ENCODE measurements at regions not wholly inside any gene's neighbourhood (a gene's known extent, or its start where the extent isn't known, plus 50 kb on each side); places are given as distances from the start of the nearest gene placed in this dataset.
A peak's percentile ranks its signal among the peaks of the same experiment; 100 is the strongest.

DNA sequence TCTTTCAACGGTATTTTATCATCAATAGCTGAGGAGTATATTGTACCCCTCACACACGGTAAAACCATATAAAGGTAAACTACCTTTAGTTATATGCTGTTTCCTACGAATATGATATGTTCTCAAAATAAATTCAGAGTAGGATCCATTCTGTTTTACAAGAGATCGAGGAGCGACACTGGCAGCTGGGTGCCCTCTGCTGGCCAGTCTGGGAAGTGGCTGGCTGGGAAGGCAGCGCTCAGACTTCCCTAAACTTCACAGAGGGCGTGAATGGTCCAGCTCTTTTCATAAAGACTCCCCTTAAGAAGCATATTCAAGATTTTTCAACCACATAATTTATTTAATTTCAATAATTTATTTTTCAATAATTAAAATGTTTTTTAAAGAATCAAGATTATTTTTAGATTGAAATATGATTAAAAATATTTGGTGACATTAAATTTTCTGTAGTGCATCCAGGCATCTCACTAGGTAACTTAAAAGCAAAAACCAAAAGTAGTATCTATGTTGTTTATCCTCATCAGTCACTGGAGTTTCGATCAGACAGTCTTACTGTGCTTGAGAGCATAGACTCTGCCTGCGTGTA lies 187.5 kb upstream of the PDE10A start:
- ChIA-PET CTCF (interaction anchor here (0.5 to 2.0 kb wide), 19 partner anchors 9 to 411 kb away, joined by 3 to 18 read pairs (median 4); no protein-coding TSS in a partner anchor), POLR2A (no interaction called here)
- H3K9me3 Mint-ChIP-seq, result no peaks in the 10 kb centered on the region
- peaks cover 10% of the 10 kb centered on the region for H3K4me1 Mint-ChIP-seq (ENCODE audit: low read depth)
- H3K36me3 Mint-ChIP-seq (ENCODE audit: low read depth), result no peaks in the 10 kb centered on the region
- DNase-seq, result peak; percentile 71
- no peak overlapping the region for H3K27ac Mint-ChIP-seq
- H3K27me3 Mint-ChIP-seq, result peaks cover 63% of the 10 kb centered on the region
- H3K4me3 Mint-ChIP-seq, result no peak overlapping the region
- peak; percentile 64 for ATAC-seq
- intact Hi-C loops (cut with micrococcal nuclease), result loop anchor here (2.0 kb wide), 2 partner anchors 120 to 410 kb away; no protein-coding TSS in a partner anchor
- TF ChIP-seq, protein P1, sequence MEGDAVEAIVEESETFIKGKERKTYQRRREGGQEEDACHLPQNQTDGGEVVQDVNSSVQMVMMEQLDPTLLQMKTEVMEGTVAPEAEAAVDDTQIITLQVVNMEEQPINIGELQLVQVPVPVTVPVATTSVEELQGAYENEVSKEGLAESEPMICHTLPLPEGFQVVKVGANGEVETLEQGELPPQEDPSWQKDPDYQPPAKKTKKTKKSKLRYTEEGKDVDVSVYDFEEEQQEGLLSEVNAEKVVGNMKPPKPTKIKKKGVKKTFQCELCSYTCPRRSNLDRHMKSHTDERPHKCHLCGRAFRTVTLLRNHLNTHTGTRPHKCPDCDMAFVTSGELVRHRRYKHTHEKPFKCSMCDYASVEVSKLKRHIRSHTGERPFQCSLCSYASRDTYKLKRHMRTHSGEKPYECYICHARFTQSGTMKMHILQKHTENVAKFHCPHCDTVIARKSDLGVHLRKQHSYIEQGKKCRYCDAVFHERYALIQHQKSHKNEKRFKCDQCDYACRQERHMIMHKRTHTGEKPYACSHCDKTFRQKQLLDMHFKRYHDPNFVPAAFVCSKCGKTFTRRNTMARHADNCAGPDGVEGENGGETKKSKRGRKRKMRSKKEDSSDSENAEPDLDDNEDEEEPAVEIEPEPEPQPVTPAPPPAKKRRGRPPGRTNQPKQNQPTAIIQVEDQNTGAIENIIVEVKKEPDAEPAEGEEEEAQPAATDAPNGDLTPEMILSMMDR (IDR thresholded peaks at IDR 0.05), result peak; percentile 89

DNA sequence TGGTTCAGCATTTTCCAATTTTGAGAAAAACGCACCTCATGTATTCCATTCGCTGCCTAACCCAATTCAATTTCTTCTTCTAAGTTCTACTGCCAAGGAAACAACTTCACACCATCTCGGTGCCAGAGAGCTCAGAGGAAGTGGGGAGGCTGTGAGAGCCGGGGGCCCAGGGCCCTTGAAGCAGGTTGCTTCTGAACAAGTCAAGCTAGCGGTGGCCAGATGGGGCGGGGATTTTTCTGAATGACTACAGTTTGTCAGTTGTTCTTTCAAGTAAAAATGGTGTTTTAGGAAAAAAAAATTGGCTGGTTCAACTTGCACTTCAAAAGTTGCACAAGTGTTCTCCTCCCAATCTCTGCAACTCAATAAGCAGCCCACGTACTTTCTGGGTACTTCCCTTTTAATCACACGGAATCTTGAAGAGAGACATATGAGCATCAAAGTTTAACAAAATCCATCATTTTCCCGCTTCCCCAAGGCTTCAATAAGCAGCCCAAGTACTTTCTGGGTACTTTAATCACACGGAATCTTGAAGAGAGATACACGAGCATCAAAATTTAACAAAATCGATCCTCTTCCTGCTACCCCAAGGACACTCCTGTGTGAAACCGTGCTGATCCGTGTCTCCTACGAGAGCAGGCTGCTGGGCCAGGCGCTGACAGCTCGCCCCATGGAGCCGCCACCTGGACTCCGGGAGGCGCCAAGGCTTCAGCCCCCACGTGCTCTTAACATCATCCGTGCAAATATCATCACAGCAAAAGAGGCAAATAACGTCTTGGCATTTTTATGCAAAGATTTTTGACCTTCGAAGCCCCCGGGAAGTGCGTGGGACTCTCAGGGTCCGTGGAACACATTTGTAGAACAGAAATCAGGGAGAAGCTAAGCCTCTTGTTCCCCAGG lies 186.7 kb upstream of the PDE10A start:
- POLR2A ChIA-PET, result no interaction called here
- H3K27me3 Mint-ChIP-seq, result peaks cover 65% of the 10 kb centered on the region
- peak; percentile 37 for ATAC-seq

DNA sequence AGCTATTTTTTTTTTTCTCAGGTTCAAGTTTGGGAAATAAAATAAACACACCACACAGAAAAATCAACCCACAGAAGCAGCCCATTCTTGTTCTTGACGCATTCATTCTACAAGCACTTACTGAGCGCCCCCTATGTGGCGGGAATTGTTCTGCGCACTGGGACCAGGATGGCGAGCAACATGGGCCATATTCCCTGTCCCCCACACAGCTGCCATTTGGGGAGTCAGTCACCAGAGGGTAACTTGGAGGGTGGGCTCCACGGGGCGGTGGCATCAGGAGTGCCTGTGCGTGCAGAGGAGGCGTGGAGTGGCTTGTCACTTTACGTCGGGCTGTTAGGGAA lies 185.0 kb upstream of the PDE10A start:
- peaks cover 10% of the 10 kb centered on the region for H3K4me1 Mint-ChIP-seq (ENCODE audit: low read depth)
- peaks cover 66% of the 10 kb centered on the region for H3K27me3 Mint-ChIP-seq
- DNase-seq, result no peak
- H3K4me3 Mint-ChIP-seq, result no peak overlapping the region
- H3K36me3 Mint-ChIP-seq (ENCODE audit: low read depth), result no peaks in the 10 kb centered on the region
- TF ChIP-seq, protein P1 (IDR thresholded peaks at IDR 0.05), result peak; percentile 16
- intact Hi-C loops (cut with micrococcal nuclease), result no loop called here
- no peaks in the 10 kb centered on the region for H3K9me3 Mint-ChIP-seq
- ChIA-PET CTCF (no interaction called here), POLR2A (no interaction called here)
- H3K27ac Mint-ChIP-seq, result no peak overlapping the region
- no peak for ATAC-seq

More for the DNA sequence above, 186.7 kb upstream of the PDE10A start:
- Mint-ChIP-seq H3K36me3 (ENCODE audit: low read depth) (no peaks in the 10 kb centered on the region), H3K4me1 (ENCODE audit: low read depth) (peaks cover 10% of the 10 kb centered on the region), H3K27ac (no peak overlapping the region), H3K9me3 (no peaks in the 10 kb centered on the region), H3K4me3 (no peak overlapping the region)
- TF ChIP-seq, protein P1 (IDR thresholded peaks at IDR 0.05), result no peak
- intact Hi-C loops (cut with micrococcal nuclease), result loop anchor here (2.0 kb wide), 2 partner anchors 119 to 409 kb away; no protein-coding TSS in a partner anchor
- DNase-seq, result peak; percentile 34
- CTCF ChIA-PET, result interaction anchor here (0.8 to 2.0 kb wide), 17 partner anchors 9 to 410 kb away, joined by 3 to 18 read pairs (median 4); no protein-coding TSS in a partner anchor

DNA sequence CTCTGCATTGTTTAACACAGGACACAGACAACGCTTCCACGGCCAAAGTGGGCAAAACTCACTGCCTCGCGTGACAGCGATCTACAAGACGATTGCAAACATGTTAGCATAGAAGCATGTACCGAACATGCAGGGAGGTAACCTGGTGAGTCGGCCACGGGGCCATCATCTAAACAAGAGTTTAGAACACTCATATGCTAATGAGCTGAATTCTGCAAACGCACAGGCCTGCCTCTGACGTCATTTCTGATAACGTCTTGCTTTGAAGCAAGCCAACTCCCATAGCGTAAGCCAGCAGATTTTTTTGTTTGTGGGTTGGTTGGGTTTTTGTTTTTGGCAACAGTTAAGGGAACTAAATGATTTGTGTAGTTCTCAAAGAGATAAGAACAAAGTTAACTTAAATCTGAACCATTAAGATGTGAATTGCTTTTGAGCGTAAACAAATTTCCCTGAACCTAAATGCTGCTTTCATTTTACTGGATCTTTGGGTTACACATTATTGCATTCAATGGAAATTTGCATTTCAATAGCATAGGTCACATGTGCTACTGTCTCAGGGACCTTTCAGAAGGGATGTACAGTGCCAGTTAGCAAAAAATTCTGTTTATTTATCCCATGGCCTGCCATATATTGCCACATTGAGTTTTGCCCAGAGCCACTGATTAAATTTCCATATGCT lies 184.5 kb upstream of the PDE10A start:
- Mint-ChIP-seq H3K27me3 (peaks cover 66% of the 10 kb centered on the region), H3K9me3 (no peaks in the 10 kb centered on the region), H3K27ac (no peak overlapping the region), H3K36me3 (ENCODE audit: low read depth) (no peaks in the 10 kb centered on the region), H3K4me1 (ENCODE audit: low read depth) (peaks cover 10% of the 10 kb centered on the region), H3K4me3 (no peak overlapping the region)
- intact Hi-C loops (cut with micrococcal nuclease), result no loop called here
- TF ChIP-seq, protein P1 (IDR thresholded peaks at IDR 0.05), result no peak
- ChIA-PET CTCF (no interaction called here), POLR2A (no interaction called here)
- ATAC-seq (no peak), DNase-seq (peak; percentile 9)

Measured in activated CD8-positive, alpha-beta T cell treated with anti-CD3 and anti-CD28 coated beads for 36 hours (primary cell).